Inferior parietal cortex (tissue), 1 donor: ENCODE measurements at regions not wholly inside any gene's neighbourhood (a gene's known extent, or its start where the extent isn't known, plus 50 kb on each side); places are given as distances from the start of the nearest gene placed in this dataset.

Source experiments
- DNase-seq: peaks from one replicate; pipeline ENCODE4 v3.0.0-alpha.2; 2016; ENCODE audit errors: extremely low spot score

GRCh38 chr2:150706561-150706960, 219.1 kb upstream of the RND3 start:
- no peak for DNase-seq

GRCh38 chr2:150705767-150706166, 218.3 kb upstream of the RND3 start:
- DNase-seq: no peak

DNA sequence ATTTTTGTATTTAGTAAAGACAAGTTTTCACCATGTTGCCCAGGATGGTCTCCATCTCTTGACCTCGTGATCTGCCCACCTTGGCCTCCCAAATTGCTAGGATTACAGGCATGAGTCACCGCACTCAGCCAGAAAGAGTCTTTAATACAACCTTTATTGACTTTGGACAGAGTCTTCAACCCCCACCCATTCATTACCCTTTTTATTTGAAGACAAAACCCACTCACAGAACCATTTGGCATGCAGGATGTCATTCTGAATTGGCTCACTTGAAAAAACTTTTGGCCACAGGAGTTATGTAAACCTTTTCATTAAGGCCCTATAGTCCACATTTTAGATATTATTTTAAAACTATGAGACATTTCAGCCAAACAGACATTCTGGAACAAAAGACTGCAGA, 217.9 kb upstream of the RND3 start:
- no peak for DNase-seq

DNA sequence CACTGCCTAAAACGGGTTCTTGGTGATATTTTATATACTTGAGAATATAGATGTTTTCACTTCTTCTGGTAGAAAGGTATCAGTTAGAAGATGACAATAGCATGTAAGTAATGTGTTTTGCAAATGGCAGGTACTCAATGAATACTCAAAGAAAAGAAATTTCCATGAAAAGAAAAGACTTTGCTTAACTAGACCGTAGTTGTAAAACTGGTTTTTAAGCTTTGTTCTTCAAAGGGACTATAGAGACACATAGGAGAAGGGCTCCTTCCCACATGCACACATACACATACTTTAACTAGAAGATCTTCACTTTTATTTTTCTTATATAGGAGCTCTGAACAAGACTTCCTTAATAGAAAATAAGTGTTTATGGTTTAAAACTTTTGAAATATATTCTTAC, 215.3 kb upstream of the RND3 start:
- DNase-seq: no peak

GRCh38 chr2:150700666-150701580, 213.5 kb upstream of the RND3 start:
- DNase-seq: no peak

DNA sequence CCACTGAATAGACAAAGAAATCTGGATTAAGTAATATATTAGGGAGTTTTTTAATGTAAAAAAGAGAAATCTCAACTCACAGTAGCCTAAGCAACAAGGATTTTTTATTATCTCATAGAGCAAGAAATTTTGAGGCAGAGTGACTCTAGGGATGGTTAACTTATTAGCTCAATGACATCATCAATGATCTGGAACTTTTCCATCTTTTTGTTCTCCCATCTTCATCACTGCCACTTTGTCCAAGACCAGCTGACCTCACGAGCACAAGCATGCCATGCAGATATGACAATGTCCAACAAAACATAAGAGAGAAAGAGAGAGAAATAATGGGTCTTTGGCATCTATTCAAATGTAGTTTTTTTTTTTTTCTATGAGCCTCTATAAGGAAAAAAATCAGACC, 211.8 kb upstream of the RND3 start:
- no peak for DNase-seq

DNA sequence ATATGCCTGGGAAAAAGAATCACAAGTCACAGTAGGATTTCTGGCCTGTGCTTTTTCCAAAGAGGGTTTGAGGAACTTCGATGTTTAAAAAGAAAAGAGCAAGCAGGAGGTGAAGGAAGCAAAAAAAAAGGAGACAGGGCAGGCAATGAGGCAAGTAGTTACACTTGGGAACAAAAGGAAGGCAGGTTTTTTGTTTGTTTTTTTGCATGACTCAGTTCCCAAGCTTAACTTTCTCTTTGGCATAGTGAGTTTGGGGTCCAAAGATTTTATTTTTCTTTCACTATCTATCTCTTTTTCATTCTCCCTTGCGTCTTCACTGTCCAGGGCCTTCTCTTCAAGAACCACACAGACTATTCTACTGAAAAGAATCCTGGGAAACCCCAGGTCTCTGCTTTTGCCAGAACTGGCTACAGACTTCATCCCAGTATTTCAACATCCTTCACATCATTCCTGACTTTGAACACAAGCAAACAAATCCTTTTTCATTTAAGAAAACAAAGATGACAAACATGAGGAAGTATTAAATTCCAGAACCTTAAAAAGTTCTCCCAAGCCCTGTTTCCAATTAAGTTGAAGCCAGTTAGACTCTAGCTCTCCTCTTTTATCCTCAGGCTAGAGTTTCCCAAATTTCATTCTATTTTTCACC, 210.7 kb upstream of the RND3 start:
- no peak for DNase-seq

GRCh38 chr2:150697596-150697995, 210.1 kb upstream of the RND3 start:
- DNase-seq: no peak

GRCh38 chr2:150695451-150696135, 208.1 kb upstream of the RND3 start:
- no peak for DNase-seq

- DNase-seq: no peak
Observed at GRCh38 chr2:150693556-150693955, 206.1 kb upstream of the RND3 start.

DNA sequence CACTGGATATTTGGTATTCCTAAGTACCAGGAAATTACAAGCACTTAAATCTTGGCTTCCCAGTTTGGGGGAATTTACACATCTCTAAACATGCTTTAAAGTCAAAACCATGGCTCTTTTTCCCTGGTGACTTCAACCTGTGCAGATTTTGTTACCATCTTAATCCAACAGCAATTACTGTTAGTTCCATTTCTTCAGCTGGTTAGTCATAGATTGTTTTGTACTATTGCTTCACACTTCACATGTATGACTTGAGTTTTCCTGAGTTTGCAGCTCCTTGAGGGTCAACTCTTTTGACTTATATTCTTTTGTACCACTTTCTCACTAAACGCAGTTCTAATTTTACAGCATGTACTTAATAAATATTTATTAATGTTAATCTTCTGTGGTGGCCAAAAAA, 203.4 kb upstream of the RND3 start:
- no peak for DNase-seq

GRCh38 chr2:150690261-150690660, 202.8 kb upstream of the RND3 start:
- DNase-seq: no peak

GRCh38 chr2:150689590-150689989, 202.1 kb upstream of the RND3 start:
- DNase-seq: no peak

GRCh38 chr2:150688016-150688415, 200.5 kb upstream of the RND3 start:
- DNase-seq: no peak

GRCh38 chr2:150686391-150686790, 198.9 kb upstream of the RND3 start:
- DNase-seq: no peak

GRCh38 chr2:150681120-150681804, 193.8 kb upstream of the RND3 start:
- no peak for DNase-seq

DNA sequence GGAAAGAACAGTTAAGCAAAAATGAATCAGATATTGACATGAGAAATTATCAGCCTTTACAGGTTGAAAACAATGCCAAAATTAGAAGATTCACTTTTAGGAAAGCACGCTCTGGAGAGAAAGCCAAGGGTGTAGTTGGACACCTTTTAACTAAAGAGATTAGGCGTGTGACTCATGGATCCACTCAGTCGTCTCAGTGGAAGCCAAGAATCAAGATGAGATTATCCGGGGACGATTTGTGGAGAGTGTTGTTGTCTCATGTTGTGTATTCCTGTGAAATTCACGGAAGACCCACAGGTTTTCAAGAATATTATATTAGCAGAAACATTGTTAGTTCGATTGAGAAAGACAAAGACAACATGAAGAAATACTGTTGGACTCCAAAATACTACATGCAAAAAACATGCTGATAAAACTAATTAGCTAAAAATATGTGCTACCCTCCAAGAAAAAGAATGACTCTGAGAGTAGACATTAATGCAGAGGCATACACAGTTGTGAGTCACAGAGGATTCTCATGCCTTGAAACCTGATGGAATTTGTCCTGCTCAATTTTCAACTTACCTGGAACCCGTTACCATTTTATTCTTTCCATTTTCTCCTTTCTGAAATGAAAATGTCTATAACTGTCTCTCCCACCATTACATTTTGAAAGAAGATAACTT, 192.1 kb upstream of the RND3 start:
- DNase-seq: no peak

GRCh38 chr2:150677551-150677950, 190.1 kb upstream of the RND3 start:
- DNase-seq: no peak

DNA sequence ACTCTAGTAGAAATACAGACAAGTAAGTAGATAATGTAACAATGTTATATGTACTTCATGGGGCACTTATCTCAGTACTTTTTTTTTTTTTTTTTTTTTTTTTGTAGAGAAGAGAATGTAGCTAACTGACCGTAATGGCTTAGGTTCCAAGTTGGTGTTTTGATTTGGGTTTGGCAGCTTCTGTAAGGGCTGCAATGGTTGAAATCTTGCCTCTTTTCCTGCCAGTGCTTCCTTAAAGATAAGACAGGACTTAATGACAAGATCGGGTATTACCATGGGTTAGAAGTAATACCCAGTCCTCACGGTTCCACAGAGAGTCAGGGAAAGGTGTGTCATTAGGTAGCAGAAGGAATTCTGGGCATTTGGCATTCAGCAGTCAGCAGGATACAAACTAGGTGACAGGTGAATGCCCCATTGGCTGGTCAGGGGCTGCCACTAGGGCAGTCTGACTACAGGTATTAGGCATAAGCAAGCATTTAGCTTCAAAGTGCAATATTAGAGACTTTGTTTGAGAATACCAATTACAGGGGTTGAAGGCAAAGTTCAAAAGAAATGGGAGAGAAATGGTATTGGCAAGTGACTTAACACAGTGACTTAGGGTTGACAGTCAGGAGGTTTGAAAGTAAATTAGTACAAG, 189.4 kb upstream of the RND3 start:
- DNase-seq: no peak

GRCh38 chr2:150675807-150676206, 188.3 kb upstream of the RND3 start:
- DNase-seq: no peak

- DNase-seq: no peak
Observed at GRCh38 chr2:150674283-150674682, 186.8 kb upstream of the RND3 start.
